Activated CD8-positive, alpha-beta T cell treated with anti-CD3 and anti-CD28 coated beads, Interleukin-2, amount 10 ng/mL, durations not matched to agents 7 days and 5 days (primary cell): ENCODE measurements at regions not wholly inside any gene's neighbourhood (a gene's known extent, or its start where the extent isn't known, plus 50 kb on each side); places are given as distances from the start of the nearest gene placed in this dataset.
"Not testable (repeated sequence)": the region's sequence is repeated elsewhere in the genome, so short reads cannot be mapped to it uniquely, and the experiment has no call there.

Source experiments
- ATAC-seq: fragments of 150-1000 bp; cut with Tn5 transposase; one replicate; pipeline ENCODE4 v1.10.0; 2021; ENCODE audit warnings: moderate library complexity
- CTCF ChIA-PET: fragments of 350-600 bp; sonication (Branson Sonifier 250); formaldehyde crosslinking; loops from one replicate; lab custom pipeline; 2021; ENCODE audit warnings: antibody characterized with exemption; lab: Charles Lee
- POLR2A ChIA-PET: fragments of 350-600 bp; sonication (Branson Sonifier 250); formaldehyde crosslinking; loops from one replicate; lab custom pipeline; 2021; ENCODE audit warnings: antibody characterized with exemption; lab: Charles Lee
- DNase-seq: peaks from one replicate; pipeline ENCODE4 v3.0.0-alpha.2; 2020
- H3K27ac Mint-ChIP-seq: one replicate; pipeline ENCODE4 v1.8.0; 2021; ENCODE audit warnings: mild to moderate bottlenecking, mixed read lengths
- H3K27me3 Mint-ChIP-seq: one replicate; pipeline ENCODE4 v1.8.0; 2021; ENCODE audit warnings: low read depth, mixed read lengths
- H3K36me3 Mint-ChIP-seq: one replicate; pipeline ENCODE4 v1.8.0; 2021; ENCODE audit warnings: low read depth, mixed read lengths
- H3K4me1 Mint-ChIP-seq: one replicate; pipeline ENCODE4 v1.8.0; 2021; ENCODE audit warnings: low read depth, mixed read lengths
- H3K4me3 Mint-ChIP-seq: one replicate; pipeline ENCODE4 v1.8.0; 2021; ENCODE audit warnings: mild to moderate bottlenecking, mixed read lengths
- H3K9me3 Mint-ChIP-seq: one replicate; pipeline ENCODE4 v1.8.0; 2022; ENCODE audit warnings: mixed read lengths; ENCODE audit not compliant: insufficient read depth

DNA sequence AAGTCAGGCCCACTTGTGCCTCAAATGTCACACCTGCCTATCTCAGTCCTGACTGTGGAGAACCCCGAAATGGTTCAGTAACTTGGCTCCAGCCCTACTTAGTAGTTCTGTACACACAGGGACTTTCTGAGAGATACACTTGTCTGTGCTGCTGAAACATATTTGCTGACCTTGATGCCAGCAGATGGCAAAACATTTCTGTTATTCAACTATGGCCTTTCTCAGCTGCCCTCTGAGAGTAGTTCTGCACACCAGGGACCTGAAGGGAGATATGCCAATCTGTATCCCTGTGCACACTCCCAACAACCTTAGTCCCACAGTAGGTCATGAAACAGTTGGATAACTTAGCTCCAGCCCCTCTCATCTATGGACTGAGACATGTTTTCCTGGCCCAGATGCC is 1651.5 kb downstream of the LRRC4C start:
- Mint-ChIP-seq H3K9me3 (peaks cover 28% of the 10 kb centered on the region), H3K27ac (no peak overlapping the region), H3K36me3 (no peaks in the 10 kb centered on the region), H3K4me3 (no peak overlapping the region), H3K4me1 (no peaks in the 10 kb centered on the region), H3K27me3 (no peaks in the 10 kb centered on the region)
- ChIA-PET CTCF (no interaction called here), POLR2A (no interaction called here)
- ATAC-seq (no peak), DNase-seq (no peak)

DNA sequence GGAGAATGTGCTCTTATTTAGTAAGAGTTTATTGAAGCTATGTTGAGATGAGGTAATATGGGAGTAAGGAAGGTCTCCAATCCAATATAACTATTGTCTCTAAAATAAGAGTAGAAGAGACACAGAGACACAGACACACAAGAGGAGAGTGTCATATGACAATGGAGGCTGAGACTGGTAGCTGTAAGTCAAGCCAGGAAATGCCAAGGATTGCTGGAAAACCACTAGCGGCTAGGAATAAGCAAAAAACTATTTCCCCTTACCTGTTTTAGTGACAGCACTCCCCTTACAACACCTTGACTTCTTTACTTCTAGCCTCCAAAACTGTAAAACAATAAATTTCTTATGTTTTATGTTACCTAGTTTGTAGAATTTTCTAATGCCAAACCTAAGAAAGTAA is 1652.8 kb downstream of the LRRC4C start:
- Mint-ChIP-seq H3K36me3 (no peaks in the 10 kb centered on the region), H3K4me3 (no peak overlapping the region), H3K4me1 (no peaks in the 10 kb centered on the region), H3K9me3 (peaks cover 17% of the 10 kb centered on the region), H3K27ac (no peak overlapping the region), H3K27me3 (no peaks in the 10 kb centered on the region)
- DNase-seq, result no peak
- CTCF ChIA-PET, result no interaction called here
- POLR2A ChIA-PET, result no interaction called here
- no peak for ATAC-seq

DNA sequence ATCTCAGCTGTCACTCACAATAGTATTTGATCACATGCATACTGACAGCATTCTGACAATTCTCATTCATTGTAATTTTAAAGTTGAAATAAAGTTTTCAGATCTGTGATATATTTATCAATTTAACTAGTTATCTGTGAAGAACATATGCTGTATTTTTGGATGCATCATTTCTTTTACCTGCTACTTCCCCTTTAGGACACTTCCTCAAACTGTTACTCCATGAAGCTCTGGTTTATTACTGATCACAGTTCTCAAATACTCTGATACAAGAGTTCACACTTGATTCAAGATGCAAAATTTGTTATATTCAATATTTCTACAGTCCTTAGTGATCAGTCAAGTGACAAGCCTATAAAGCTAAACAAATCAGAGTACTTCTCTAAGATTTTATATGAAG is 1655.2 kb downstream of the LRRC4C start:
- H3K27me3 Mint-ChIP-seq, result no peaks in the 10 kb centered on the region
- H3K36me3 Mint-ChIP-seq, result no peaks in the 10 kb centered on the region
- ChIA-PET POLR2A (no interaction called here), CTCF (no interaction called here)
- H3K9me3 Mint-ChIP-seq, result peaks cover 9% of the 10 kb centered on the region
- no peak overlapping the region for H3K27ac Mint-ChIP-seq
- no peak for DNase-seq
- H3K4me3 Mint-ChIP-seq, result no peak overlapping the region
- no peaks in the 10 kb centered on the region for H3K4me1 Mint-ChIP-seq
- no peak for ATAC-seq

DNA sequence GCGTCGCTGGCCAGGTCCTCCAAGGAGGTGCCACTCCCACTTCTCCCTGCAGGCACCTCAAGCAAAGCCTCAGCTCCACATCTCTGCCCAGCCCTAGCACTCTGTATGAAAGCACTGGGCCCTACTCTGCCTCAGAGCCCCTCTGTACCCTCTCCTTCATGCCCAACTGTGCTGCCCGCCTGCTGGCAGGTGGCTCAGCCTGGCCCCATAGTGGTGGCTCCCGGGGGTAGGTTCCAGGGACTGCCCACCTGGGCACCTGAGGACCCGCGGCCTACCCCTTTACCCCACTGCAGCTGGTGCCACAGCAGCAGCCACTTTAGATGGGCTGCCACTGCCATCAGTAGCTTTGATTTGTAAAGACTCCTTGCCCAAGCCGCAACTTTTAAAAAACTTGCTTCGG is 1672.8 kb downstream of the LRRC4C start:
- ATAC-seq (no peak), DNase-seq (no peak)
- Mint-ChIP-seq H3K36me3 (no peaks in the 10 kb centered on the region), H3K27ac (no peak overlapping the region), H3K4me3 (no peak overlapping the region), H3K9me3 (peaks cover 7% of the 10 kb centered on the region), H3K27me3 (no peaks in the 10 kb centered on the region), H3K4me1 (no peaks in the 10 kb centered on the region)
- ChIA-PET CTCF (no interaction called here), POLR2A (no interaction called here)

DNA sequence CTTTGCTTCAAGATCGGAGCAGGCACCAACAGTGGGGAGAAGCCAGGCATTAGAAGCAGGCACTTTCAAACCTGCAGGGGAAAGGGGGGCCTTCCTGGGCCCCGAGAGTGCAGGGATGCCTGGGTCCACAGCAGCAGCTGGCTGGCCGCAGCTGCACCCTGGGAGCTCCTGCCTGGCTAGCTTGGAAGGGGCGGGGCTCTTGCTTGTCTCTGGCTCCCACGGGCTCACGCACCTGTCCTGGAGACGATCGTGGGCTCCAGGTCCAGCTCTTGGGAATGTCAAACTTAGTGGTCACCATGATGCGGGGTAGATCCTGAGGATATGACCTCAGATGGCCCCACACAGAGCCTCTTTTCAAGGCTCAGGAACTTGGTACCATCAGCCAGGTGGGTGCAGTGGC is 1673.2 kb downstream of the LRRC4C start:
- H3K4me3 Mint-ChIP-seq, result no peak overlapping the region
- DNase-seq, result no peak
- H3K4me1 Mint-ChIP-seq, result no peaks in the 10 kb centered on the region
- H3K27me3 Mint-ChIP-seq, result no peaks in the 10 kb centered on the region
- H3K27ac Mint-ChIP-seq, result no peak overlapping the region
- H3K36me3 Mint-ChIP-seq, result no peaks in the 10 kb centered on the region
- POLR2A ChIA-PET, result no interaction called here
- H3K9me3 Mint-ChIP-seq, result peaks cover 7% of the 10 kb centered on the region
- CTCF ChIA-PET, result no interaction called here
- ATAC-seq, result no peak

DNA sequence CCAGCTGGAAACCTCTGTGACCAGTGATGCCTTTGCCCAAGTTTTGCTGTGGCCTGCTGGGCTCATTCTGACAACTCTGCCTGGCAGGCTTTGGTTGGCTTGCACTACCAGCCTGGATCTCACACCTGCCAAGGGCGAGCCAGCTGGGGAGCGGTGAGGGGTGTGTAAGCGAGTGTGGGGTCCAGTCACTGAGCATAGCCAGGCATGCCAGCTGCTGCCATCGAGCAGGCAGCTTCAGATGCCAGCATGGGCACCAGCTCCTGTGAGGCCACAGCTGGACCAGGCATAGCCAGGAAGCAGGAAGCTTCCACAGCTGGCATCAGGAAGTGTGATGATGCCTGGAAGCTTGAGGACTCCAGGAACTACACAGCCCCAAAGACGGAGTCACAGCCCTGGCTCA is 1674.6 kb downstream of the LRRC4C start:
- ChIA-PET CTCF (no interaction called here), POLR2A (no interaction called here)
- no peak overlapping the region for H3K27ac Mint-ChIP-seq
- H3K27me3 Mint-ChIP-seq, result no peaks in the 10 kb centered on the region
- H3K4me3 Mint-ChIP-seq, result no peak overlapping the region
- no peaks in the 10 kb centered on the region for H3K36me3 Mint-ChIP-seq
- ATAC-seq (no peak), DNase-seq (no peak)
- peaks cover 11% of the 10 kb centered on the region for H3K9me3 Mint-ChIP-seq
- no peaks in the 10 kb centered on the region for H3K4me1 Mint-ChIP-seq

DNA sequence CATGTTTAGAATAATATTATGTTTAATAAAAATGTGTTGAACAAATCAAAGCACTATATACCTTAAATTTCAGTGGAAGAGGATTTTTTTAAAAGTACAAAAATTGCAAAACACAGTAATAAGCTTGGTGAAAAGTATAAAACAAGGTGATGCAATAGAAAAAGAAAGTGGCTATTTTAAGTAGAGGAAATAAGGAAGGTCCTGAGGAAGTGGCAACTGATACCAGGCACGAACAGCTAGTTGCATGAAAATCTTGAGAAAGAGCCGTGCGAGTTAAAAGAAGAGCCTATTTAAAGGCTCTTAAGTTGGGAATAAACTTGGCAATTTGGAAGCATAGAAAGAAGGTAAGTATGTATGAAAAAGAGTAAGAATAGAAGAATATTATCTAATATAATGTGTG is 1679.3 kb downstream of the LRRC4C start:
- POLR2A ChIA-PET, result no interaction called here
- DNase-seq (no peak), ATAC-seq (no peak)
- Mint-ChIP-seq H3K4me3 (no peak overlapping the region), H3K9me3 (peaks cover 10% of the 10 kb centered on the region), H3K27me3 (no peaks in the 10 kb centered on the region), H3K4me1 (no peaks in the 10 kb centered on the region), H3K27ac (no peak overlapping the region), H3K36me3 (no peaks in the 10 kb centered on the region)
- CTCF ChIA-PET, result no interaction called here

DNA sequence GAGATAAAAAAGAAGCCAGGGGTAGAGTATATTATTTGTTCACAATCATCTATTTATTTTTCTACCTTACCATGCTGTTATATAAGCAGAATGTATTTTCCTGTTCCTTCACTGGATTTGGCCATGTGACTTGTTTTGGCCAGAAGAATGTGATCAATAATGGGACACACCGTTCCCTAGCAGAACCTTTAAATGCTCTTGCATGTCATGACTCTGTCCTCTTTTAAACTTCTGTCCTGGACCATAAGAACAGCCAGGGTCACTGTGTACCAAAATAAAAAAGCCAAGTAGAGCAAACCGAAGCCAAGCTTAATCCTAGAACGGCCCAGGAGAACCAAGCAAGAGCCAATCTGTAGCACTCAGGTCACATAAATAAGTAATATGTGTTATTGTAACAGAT is 1682.4 kb downstream of the LRRC4C start:
- ChIA-PET CTCF (no interaction called here), POLR2A (no interaction called here)
- Mint-ChIP-seq H3K4me3 (no peak overlapping the region), H3K9me3 (peaks cover 7% of the 10 kb centered on the region), H3K4me1 (no peaks in the 10 kb centered on the region), H3K27ac (no peak overlapping the region), H3K27me3 (no peaks in the 10 kb centered on the region), H3K36me3 (no peaks in the 10 kb centered on the region)
- ATAC-seq (no peak), DNase-seq (no peak)

DNA sequence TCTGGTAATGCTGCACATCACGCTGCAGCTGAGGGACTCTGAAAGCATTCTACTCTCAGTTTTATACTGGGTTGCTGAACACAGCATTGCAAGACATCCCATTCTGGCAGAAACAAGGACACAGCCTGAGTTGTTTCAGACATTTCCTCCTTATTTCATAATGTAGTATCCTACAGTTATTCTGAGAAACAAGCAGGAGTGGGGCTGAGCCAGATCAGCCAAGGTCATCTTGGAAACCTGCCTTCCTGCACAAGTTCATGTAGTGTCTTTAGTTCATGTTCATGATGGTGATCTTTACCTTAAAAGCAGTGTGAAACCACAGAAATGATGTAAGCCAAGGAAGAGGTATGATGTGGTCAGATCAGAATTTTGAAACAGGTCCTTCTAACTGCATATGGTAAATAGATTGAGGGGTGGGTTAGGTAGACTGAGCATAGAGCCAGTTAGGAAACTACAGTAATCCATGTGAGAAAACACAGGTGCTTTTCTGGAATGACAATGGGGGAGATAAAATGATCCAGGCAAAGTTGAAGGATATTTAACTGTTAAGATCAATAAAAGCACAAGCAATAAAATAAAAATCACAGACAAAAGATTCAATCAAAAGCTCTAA is 1686.8 kb downstream of the LRRC4C start:
- DNase-seq, result no peak
- CTCF ChIA-PET, result no interaction called here
- no peaks in the 10 kb centered on the region for H3K36me3 Mint-ChIP-seq

DNA sequence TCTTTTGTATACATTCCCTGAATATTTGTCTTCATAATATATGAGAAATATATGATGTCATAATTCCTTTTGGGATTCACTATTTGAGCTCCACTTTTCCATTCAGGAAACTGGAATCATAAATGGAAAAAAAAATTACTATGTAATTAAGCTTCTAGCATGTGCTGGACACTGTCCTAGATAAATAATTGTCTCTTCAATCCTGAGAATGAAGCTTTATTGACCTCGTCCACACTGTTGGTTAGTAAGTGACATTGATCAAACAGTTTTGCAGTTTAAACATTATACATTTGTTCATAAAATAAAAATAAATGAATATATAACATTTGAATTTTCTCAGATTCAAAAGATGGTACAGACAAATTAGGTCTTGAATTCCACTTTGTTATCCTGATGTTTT is 1691.2 kb downstream of the LRRC4C start:
- no peaks in the 10 kb centered on the region for H3K36me3 Mint-ChIP-seq
- no peaks in the 10 kb centered on the region for H3K27me3 Mint-ChIP-seq
- H3K4me3 Mint-ChIP-seq, result no peak overlapping the region
- ATAC-seq, result no peak
- peaks cover 12% of the 10 kb centered on the region for H3K9me3 Mint-ChIP-seq
- no peak overlapping the region for H3K27ac Mint-ChIP-seq
- no peak for DNase-seq
- H3K4me1 Mint-ChIP-seq, result no peaks in the 10 kb centered on the region
- ChIA-PET CTCF (no interaction called here), POLR2A (no interaction called here)

More for the DNA sequence above, 1686.8 kb downstream of the LRRC4C start:
- Mint-ChIP-seq H3K9me3 (peaks cover 6% of the 10 kb centered on the region), H3K4me1 (no peaks in the 10 kb centered on the region), H3K27ac (no peak overlapping the region), H3K4me3 (no peak overlapping the region), H3K27me3 (no peaks in the 10 kb centered on the region)
- no peak for ATAC-seq
- POLR2A ChIA-PET, result no interaction called here

DNA sequence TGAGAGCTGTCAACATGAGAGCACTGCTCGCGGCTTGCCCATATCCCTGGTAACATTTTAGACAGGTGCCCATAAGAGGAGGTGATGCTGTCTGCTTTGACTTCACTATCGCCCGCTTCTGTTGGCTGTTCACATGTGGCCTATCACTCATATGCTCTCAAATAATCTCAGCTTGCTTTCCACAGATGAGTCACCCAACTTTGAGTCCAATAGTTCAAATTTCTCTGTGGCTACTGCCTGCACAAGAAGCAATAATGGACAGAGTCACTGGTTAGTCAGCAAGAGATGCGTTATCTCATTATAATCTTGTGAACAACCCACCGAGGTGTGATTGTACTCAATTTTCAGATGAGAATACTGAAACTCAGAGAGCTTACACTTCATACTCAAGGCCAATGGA is 1714.1 kb downstream of the LRRC4C start:
- DNase-seq (no peak), ATAC-seq (no peak)
- ChIA-PET CTCF (no interaction called here), POLR2A (no interaction called here)
- no peaks in the 10 kb centered on the region for H3K27me3 Mint-ChIP-seq
- H3K4me1 Mint-ChIP-seq, result no peaks in the 10 kb centered on the region
- H3K27ac Mint-ChIP-seq, result no peak overlapping the region
- no peaks in the 10 kb centered on the region for H3K36me3 Mint-ChIP-seq
- H3K9me3 Mint-ChIP-seq, result peaks cover 23% of the 10 kb centered on the region
- no peak overlapping the region for H3K4me3 Mint-ChIP-seq

DNA sequence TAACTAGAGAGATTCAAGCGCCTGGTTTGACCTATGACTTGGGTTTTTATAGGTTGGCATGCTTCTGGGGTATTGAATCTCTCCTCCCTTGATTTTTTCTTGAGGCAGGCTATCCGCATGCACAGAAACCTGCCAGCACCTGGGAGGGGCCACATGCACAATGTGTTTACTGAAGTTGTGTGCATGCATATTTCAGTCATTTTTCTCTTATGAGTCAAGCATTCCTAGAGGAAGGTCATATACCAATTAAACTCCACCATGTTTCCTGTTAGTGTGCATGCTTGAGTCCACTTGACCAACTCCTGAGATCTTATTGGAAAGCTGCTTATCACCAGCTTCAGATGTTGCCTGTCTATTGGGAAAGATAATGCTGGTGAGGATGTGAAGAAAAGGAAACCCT is 1718.4 kb downstream of the LRRC4C start:
- CTCF ChIA-PET, result no interaction called here
- no peaks in the 10 kb centered on the region for H3K4me1 Mint-ChIP-seq
- no peaks in the 10 kb centered on the region for H3K27me3 Mint-ChIP-seq
- POLR2A ChIA-PET, result no interaction called here
- no peak for DNase-seq
- H3K36me3 Mint-ChIP-seq, result no peaks in the 10 kb centered on the region
- peaks cover 12% of the 10 kb centered on the region for H3K9me3 Mint-ChIP-seq
- no peak overlapping the region for H3K27ac Mint-ChIP-seq
- ATAC-seq, result no peak
- H3K4me3 Mint-ChIP-seq, result no peak overlapping the region

DNA sequence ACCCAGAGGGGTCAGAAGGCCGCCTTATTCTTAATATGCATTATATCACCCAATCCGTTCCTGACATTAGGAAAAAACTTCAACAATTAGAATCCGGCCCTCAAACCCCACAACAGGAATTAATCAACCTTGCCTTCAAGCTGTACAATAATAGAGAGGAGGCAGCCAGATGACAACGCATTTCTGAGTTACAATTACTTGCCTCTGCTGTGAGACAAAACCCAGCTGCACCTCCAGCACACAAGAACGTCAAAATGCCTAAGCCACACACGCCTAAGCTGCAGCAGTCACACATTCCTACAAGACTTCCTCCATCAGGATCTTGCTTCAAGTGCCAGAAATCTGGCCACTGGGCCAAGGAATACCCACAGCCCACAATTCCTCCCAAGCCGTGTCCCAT is 1723.1 kb downstream of the LRRC4C start:
- not testable (repeated sequence) for H3K27ac Mint-ChIP-seq

More for the DNA sequence above, 1723.1 kb downstream of the LRRC4C start:
- H3K36me3 Mint-ChIP-seq, DNase-seq, H3K9me3 Mint-ChIP-seq, H3K4me3 Mint-ChIP-seq, POLR2A ChIA-PET, ATAC-seq, CTCF ChIA-PET, H3K27me3 Mint-ChIP-seq, H3K4me1 Mint-ChIP-seq: not testable (repeated sequence)
